GM21381 (cell line): ENCODE measurements at regions not wholly inside any gene's neighbourhood (a gene's known extent, or its start where the extent isn't known, plus 50 kb on each side); places are given as distances from the start of the nearest gene placed in this dataset.
A peak's percentile ranks its signal among the peaks of the same experiment; 100 is the strongest.
"Not testable (repeated sequence)": the region's sequence is repeated elsewhere in the genome, so short reads cannot be mapped to it uniquely, and the experiment has no call there.

Experiments used
- ATAC-seq: cut with Tn5 transposase; IDR thresholded peaks from one replicate; pipeline ENCODE4 v1.9.1; 2021; ENCODE audit warnings: mild to moderate bottlenecking, moderate library complexity; ENCODE audit not compliant: unreplicated experiment

DNA sequence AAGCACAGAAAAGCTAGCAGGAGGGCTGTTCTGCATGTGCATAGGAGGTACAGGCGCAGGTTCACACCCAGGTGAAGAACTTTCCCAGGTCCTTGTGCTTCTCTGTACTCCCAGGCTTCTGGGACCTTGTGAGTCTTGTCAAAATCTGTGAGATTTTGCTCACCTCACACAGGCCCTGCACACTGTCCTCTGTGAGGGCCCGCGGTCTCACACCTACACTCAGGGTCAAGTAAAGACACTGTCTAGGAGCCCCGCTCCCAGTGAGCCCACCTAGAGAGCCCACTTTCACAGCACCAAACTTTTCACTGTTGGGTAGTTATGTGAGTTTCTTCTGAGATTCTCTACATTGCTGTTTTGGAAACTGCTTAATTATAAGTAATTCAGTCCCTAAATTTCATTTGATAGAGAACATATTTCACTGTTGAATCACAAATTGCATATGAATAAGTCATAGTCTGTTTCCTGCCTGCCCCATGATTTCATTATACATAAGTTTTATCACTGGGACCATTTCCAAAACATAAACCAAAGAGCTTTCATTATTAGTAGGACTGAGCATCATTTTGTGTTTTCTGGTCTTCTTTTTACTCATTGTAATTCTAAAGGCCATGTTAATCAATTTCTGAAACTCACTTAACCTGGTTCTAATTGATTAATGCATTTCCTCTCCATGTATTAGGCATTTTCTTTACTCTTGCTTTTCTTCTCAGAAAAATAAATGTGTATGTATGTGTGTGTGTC lies 234.2 kb upstream of the SPOPL start:
- ATAC-seq: peak; percentile 76

DNA sequence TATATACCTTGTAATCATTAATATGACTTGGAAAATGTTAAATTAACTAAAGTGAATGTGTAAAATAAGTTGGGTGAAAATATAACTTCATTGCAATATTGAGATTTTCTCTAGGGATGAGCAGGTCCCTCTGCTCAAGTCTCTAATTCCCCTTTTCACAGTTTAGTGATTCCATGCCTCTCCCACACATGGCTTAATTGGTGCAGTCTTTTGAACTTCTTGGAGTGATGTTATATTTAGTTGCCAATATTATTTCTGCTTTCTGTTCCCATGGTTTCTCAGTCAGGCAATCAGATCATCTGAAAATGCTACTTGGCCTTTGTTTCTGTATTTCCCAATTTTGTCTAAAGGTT lies 233.7 kb upstream of the SPOPL start:
- ATAC-seq: peak; percentile 42

DNA sequence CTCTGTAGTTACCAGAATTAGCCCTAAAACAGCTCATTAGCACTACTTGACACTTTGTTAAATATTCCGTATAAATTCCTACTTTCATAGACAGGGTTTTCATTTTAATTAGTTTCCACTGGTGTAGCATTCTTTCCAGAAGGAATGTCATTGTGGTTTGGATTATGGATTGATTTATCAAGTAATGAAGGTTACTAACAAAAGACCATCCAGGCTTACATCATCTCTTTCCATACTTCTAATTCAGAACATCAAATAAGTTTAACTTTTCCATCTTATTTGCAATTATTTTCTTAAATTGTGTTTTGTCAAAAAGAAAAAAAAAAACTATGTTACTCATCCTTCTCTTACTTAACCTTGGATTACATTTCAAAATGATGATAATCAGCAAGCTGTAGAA lies 231.8 kb upstream of the SPOPL start:
- ATAC-seq: no peak

DNA sequence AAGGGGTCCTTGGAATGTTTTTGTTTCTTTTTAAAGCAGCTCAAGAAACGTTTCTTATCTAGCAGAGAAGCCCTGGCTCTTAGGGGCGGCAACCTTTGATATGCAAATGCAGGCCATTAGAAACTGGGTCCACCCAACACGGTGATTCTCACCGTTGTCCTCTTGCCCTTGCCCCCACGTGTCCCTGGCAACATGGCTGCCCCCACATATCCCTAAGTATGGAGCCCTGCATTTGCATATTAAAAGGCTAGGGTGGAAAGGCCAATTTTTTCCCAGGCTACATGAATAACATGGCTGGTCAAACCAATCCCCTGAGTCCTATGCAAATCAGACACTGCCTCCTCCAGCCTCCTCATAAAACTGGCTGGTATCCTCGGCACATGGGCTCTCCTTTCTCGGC lies 230.1 kb upstream of the SPOPL start:
- ATAC-seq: no peak

DNA sequence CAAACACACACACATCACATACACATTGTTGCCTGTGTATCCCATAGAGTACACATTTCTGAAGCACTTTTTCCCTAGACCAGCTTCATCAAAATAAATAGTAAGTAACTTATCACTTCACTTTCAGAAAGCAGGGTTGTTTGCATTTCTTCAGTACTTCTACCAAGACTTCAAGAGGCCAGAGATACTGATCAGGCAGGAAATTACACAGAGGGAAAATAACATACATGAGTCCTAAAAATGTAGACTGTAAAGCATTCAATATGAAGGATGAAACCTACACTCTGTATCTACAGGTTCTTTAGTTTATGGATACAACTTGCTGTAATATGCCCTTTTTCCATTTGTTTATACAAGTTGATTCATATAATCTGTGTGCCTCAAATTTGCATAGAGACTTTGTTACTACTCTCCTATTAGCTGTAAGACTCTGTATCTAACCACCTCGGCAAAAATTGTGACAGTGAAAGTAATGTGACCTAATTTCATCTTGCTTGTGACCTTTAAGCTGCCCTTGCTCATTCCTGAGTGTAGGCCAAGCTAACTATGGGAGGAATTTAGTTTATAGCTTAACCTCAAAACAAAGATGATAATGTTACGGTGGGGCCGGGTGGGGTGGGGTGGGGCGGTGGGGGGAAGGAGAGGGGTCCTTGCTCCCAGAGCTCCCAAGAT lies 228.9 kb upstream of the SPOPL start:
- no peak for ATAC-seq

DNA sequence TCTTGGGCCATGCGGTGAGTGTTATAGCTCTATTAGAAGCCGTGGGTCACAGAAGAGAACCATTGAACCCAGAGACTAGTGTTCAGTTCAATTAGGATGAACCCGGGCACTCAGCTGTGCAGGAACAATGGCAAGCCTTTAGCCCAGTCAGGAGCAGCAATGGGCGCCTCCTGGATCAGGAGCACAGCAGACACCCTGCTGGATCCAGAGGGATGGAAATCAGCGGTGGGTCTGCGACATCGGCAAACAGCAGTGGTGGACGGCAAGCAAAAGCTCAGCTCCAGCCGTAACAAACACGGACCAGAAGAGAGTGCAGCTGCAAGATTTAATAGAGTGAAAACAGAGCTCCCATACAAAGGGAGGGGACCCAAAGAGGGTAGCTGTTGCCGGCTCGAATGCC lies 228.3 kb upstream of the SPOPL start:
- ATAC-seq: not testable (repeated sequence)

DNA sequence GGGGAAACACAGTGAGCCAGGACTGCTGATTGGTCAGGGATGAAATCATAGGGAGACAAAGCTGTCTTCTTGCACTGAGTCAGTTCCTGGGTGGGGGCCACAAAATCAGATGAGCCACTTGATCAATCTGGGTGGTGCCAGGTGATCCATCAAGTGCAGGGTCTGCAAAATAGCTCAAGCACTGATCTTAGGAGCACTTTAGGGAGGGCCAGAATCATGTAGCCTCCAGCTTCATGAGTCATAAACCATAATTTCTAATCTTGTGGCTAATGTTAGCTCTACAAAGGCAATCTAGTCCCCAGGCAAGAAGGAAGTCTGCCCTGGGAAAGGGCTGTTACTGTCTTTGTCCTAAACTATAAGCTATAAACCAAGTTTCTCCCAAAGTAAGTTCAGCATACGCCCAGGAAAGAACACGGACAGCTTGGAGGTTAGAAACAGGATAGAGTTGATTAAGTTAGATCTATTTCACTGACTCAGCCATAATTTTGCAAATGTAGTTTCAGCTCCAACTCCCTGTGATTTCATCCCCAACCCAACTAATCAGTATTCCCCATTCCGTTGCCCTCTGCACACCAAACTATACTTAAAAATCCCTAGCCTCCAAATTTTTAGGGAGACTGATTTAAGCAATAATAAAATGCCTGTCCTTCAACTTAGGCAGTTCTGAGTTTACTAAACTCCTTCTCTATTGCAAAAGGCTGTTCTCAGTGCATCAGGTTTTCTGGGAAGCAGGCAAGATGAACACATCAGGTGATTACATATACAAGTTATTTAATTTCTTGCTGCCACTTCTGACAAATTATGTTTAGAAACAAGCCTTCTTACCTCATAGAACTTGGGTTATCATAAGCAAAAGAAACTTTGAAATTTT lies 226.9 kb upstream of the SPOPL start:
- ATAC-seq: no peak

DNA sequence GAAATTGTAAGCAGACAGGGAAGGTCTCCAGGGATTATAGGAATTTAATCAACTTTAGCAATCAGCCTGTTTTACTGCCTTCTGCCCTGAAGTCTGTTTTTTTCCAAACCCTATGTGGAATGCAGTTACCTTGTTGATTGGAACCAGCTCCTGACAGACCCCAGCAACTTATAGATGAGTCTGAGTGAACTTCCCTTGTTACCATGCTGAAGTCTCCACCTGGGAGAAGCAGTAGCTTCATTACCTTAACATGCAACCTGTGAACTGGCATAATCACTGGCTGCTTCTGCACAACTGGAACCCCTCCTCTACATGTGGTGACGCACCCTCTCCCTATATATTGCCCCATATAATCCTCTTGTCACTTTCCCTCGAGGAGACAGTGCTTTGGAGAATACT lies 226.3 kb upstream of the SPOPL start:
- ATAC-seq: no peak

DNA sequence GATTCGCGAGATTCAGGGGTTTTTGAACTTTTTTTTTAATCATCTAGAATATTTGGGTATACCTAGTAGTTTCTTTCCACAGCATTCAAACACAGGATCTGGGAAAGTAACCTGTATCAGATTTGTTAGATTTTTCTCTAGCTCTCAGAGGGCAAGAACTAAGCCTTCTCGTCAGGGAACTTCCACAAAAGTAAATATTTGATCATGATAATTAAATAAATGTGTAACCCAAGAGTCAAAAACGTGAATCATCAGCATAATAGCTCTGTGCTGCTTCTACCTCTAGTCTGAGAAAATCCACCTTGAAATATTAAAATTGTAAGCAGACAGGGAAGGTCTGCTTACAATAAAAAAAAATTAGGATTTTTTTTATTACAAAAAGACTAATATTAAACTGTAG lies 225.7 kb upstream of the SPOPL start:
- no peak for ATAC-seq

DNA sequence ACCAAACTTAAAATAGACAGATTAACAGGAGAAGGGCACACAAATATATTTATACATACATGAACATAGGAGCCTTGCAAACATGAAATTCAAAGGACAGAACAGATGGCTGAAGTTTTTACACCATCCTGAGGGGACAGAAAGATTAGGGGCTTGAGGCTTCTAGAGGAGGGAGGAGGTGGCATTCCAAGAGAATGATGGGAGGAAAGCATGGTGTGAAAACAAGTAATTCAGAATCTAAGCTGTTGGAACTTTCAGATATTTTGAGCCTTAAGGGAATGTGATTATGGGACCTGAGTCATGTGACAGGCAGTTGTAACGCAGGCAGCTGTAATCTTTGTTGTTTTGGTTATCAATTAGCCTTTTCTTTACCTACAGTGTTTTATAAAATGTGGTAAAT lies 225.2 kb upstream of the SPOPL start:
- no peak for ATAC-seq

DNA sequence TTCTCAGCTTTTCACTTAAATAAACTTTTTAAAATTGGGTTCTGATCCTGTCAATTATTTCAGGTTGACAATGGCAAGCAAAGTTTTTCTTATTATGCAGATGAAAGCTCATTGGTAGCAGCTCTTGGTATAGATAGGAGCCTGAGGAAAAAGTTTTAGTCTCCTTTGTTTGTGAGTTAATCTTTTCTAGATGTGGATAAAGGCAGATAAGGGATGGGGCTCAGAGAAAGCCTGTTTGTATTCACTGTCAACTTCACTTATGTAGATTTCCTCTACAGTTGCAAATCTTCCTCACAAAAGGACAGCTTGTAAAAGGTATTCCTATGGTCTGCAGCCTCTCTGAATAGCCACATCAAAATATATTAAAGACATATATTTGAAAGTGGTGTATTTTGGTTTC lies 224.5 kb upstream of the SPOPL start:
- ATAC-seq: no peak

DNA sequence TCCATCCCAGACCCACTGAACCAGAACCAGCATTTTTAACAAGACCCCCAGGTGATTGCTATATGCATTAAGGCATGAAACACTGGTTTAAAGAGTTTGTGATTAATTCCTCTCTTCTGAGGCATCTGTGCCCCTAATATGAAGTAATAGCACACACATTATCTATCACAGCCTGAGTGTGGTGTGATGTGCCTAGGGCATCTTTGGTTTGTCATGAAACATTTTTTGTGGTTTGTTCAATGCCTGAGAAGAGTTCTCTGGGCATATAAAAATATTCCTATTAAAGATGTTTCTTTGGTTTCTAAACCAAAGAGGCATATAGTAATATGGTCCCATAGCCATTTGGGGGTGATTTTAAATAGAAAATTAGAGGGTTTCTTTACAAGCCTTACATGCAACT lies 221.7 kb upstream of the SPOPL start:
- ATAC-seq: no peak

DNA sequence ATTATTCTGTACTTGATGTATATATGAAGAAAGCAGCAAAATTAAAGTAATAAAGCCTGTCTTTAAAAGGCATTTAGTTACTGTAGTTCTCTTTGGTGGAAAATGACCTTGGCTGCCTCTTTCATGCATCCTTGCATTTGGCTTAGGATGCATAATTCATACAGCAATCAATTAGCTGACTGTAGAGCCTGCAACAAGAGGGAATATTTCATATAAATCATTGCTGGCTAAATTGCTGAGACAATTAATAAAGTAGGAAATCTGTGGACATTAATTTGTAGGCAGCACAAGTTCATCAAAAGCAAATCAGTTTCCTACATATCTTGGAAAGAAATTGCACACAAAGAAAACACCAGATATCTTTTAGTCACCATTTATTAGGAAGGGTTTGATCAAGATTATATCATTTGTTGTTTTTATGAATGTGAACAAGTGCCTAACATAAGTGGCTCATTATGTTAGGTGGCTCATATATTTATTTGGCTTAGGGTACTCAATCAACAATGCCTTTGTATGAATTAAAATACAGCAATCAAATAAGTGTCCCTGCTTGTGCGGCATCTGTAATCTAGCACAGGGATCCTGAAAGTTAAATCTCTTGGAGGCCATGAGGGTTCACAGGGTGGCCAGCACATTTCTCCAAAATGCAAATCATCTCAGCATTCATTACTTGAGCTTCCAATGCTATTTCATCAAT lies 220.4 kb upstream of the SPOPL start:
- ATAC-seq: no peak

DNA sequence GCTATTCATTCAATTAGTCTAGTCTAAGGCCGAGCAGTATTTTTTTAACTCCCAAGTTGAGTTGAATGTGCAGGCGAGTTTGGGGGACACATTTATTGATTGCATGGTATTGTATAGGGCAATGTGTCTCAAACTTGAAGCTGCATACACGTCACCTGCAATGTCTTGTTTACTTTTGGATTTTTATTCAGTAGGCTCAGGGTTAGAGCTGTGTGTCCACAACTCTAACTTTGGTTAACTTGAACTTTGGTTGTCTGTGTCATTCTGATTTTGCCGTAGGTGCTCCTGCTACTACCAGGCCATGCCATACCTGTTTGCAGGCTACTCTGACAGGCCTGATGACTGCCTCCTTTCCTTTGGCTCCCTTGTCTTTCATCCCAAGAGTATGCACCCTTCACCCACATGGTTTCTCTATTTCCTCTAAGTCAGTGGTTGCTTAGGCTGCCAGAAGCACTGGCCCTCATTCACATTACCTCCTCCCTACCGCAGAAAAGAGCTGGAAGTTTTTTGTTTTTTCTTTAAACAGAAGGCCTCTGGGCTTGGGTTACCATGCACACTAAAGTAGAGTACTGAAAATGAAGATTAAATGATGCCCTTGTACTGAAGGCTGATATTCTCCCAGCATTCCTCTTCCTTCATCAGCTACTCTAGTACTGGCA lies 219.4 kb upstream of the SPOPL start:
- no peak for ATAC-seq

DNA sequence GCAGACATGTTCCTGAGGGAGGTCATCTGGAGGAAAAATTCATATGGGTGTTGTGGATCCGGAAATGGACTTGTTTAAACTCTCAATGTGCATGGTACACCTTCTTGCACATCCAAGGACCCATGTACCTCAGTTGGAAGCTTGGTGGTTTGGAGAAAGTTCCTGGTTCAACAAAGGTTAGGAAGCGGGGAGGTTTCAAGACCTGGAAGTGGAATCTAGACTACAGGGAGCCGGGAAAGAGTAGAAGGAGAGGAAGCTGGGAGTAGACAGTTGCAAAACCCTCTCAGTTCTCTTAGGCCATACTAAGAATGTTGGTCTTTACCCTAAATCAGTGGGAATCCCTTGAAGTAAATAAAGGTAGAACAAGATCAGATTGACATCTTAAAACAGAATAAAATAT lies 209.8 kb upstream of the SPOPL start:
- ATAC-seq: no peak

DNA sequence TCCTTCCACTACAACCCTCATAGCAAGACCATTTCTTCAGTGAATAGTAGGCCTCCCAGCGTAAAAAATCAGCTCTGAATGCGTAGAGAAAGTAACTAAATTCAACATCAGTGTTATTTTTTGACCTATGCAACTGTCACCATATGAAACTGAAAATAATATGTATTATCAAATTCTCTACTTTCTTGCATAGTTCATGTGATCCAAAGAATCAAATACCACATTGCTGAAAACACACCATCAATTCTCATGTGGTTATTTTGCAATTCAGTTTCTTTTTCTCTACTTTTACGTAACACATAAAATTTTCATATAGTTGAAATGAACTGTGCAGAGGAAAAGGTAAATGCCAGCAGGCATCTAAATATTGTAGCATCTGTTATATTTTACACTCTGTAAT lies 208.5 kb upstream of the SPOPL start:
- ATAC-seq: no peak

DNA sequence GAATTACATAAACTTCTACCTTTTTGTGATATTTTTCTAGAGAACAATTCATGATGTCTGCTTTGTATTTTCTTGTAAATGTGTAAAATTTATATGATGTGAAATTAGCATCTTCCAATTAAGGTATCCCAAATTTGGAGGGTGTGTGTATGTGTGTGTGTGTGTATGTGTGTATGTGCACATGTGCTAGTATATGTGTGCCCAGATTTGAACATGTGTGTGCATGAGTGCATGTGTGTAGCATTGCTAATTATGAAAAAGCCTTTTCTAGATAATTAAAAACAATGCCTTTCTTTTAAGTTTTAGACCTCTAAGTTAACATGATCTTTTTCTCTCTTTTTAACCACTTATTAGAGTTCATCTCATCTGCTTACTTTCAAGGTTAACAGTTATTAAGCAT lies 208.0 kb upstream of the SPOPL start:
- ATAC-seq: no peak

DNA sequence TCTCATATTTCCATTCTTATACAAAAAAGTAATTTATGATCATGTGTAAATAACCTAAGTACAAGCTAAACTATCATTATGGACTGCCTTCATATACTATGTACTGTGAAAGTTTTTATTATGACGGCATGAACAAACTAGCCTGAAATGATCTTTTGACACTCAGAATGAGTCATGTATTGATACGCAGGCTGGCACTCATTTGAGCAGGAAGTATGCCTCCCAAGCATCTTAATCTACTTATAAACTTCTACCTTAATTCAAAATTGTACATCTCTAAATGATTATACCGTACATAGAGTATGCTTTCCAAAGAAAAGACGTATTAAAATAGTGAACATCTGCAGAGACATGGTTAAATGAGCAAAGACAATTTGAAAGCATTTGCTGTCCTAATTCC lies 207.1 kb upstream of the SPOPL start:
- ATAC-seq: no peak

DNA sequence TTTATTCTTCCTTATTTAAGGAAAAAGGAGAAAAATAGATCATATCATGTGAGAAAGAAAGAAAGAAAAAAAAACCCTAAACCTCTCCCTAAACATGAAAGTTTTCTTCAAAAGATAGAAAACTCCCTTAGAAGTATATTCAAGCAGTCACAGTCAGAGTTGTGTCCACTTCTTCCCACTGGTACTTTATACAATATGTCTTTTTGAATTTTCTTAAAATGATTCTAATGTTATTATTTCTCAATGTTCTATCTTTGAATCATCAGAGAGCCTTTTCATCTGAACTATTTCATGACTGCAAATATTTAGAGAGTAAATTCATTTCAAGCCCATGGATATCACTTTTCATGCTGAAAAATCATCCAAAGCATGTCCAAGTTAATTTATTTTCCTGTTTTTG lies 205.2 kb upstream of the SPOPL start:
- ATAC-seq: no peak

DNA sequence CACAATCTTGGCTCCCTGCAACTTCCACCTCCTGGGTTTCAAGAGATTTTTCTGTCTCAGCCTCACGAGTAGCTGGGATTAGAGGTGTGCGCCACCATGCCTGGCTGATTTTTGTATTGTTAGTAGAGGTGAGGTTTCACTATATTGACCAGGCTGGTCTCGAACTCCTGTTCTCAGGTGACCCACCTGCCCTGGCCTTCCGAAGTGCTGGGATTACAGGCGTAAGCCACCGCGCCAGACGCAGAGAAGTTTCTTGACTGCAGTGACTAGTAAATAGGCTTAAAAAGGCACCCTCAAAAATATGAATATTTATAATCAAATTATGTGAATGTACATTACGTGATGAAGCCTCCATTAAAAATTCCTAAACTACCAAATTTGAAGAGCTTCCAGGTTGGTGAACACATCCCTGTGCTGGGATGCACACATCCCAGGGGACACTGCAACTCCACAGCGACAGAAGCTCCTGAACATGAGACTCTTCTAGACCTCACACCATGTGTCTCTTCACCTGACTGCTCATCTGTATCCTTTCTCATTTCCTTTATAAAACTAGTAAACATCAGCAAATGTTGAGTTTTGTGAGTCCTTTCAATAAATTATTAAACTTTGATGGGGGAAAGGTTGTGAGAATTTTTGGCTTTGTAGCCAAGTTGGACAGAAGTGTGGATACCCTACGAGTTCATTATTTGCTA lies 203.3 kb upstream of the SPOPL start:
- peak; percentile 72 for ATAC-seq
